ENCODE measurements at regions not wholly inside any gene's neighbourhood (a gene's known extent, or its start where the extent isn't known, plus 50 kb on each side); places are given as distances from the start of the nearest gene placed in this dataset.

DNA sequence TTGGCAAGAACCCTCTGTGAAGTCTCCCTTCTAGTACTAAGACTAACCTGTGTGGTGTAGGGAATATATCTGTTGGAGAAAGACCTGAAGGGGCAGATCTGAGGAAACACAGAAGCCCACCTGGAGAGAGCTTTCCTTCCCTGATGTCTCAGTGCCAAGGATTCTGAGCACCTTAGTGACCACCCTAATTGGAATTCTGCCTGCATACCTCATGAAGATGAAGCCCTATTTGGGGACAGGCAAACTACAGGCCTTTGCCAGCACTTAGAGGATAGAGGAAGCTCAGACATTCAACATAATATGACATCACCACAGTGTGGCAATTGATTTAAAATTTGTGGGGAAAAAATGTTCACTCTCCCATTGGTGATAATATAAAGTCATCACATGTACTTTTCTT is 766.2 kb upstream of the KIRREL3 start:
- TF ChIP-seq, protein P1, sequence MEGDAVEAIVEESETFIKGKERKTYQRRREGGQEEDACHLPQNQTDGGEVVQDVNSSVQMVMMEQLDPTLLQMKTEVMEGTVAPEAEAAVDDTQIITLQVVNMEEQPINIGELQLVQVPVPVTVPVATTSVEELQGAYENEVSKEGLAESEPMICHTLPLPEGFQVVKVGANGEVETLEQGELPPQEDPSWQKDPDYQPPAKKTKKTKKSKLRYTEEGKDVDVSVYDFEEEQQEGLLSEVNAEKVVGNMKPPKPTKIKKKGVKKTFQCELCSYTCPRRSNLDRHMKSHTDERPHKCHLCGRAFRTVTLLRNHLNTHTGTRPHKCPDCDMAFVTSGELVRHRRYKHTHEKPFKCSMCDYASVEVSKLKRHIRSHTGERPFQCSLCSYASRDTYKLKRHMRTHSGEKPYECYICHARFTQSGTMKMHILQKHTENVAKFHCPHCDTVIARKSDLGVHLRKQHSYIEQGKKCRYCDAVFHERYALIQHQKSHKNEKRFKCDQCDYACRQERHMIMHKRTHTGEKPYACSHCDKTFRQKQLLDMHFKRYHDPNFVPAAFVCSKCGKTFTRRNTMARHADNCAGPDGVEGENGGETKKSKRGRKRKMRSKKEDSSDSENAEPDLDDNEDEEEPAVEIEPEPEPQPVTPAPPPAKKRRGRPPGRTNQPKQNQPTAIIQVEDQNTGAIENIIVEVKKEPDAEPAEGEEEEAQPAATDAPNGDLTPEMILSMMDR (conservative IDR thresholded peaks at IDR 0.05; ENCODE audit: low read length) = no peak
- TF ChIP-seq EZH2phosphoT487 (IDR thresholded peaks at IDR 0.05; ENCODE audit: borderline replicate concordance, low read depth, low read length) = no peak
